ENCODE measurements at regions not wholly inside any gene's neighbourhood (a gene's known extent, or its start where the extent isn't known, plus 50 kb on each side); places are given as distances from the start of the nearest gene placed in this dataset.

DNA sequence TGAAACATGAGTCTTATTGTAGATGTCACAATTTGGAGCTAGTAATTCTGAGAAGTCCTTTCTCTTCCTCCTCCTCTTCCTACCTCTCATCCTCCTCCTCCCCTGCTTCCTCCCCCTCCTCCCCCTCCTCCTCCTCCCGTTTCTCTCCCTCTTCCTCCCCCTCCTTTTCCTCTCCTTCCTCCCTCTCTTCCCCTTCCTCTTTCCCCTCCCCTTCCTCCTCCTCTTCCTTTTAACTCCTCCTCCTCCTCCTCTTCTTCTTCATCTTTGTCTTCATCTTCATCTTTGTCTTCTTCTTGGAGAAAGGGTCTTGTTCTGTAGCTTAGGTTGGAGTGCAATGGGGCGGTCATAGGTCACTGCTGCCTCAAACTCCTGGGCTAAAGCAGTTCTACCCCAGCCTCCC is 161.8 kb downstream of the PCDH7 start:
- no peak overlapping the region for H3K4me3 ChIP-seq (ENCODE audit: control insufficient read depth in 1 of 2, extremely low read depth in 1 of 2, low read length in 1 of 2)
- Mint-ChIP-seq H3K4me3 (no peak overlapping the region), H3K27ac (no peak overlapping the region), H3K27me3 (no peaks in the 10 kb centered on the region), H3K36me3 (no peaks in the 10 kb centered on the region), H3K4me1 (no peaks in the 10 kb centered on the region), H3K9me3 (peaks cover 11 to 23% (median 14%) of the 10 kb centered on the region in 3 donors)
- no peaks in the 10 kb centered on the region for H3K27me3 ChIP-seq (replicated peaks in 1 of 2; ENCODE audit: control insufficient read depth in 2 of 2, extremely low read depth in 1 of 2, insufficient read depth in 2 of 2, low read length in 1 of 2)
- POLR2A ChIA-PET = no interaction called here
- H3K27ac ChIP-seq (ENCODE audit: low read length) = no peak overlapping the region
- CTCF ChIA-PET = no interaction called here
- ATAC-seq (replicated peaks in 1 of 4) (no peak), DNase-seq (no peak)
- no peaks in the 10 kb centered on the region for H3K9me3 ChIP-seq
- WGBS (ENCODE audit: insufficient coverage) = 100% methylated on average over 1 of the region's 2 CpGs
- H3K4me1 ChIP-seq (ENCODE audit: control insufficient read depth in 1 of 2, extremely low read depth in 1 of 2, insufficient read depth in 2 of 2, low read length in 2 of 2) = no peaks in the 10 kb centered on the region
- H3K36me3 ChIP-seq (ENCODE audit: control insufficient read depth in 2 of 2, extremely low read depth in 1 of 2, insufficient read depth in 1 of 2, low read length in 1 of 2) = no peaks in the 10 kb centered on the region

DNA sequence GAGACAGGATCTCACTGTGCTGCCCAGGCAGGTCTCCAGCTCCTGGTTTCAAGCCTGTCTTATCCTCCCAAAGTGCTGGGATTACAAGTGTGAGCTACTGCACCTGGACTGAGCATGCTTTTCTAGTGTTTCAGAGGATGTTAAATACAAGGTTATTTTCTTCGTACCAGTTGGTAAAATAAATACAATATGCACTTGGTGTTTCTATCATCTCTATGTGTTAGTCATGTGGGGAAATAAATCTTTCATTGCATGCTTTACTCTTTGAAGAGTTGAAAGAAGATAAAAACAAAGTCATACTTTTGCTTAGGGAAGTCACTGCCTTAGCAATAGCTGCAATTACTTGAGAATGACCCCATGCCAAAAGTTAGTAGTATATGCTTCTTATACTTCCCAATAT is 162.3 kb downstream of the PCDH7 start:
- no peaks in the 10 kb centered on the region for H3K36me3 Mint-ChIP-seq
- H3K27me3 ChIP-seq (replicated peaks in 1 of 2; ENCODE audit: control insufficient read depth in 2 of 2, extremely low read depth in 1 of 2, insufficient read depth in 2 of 2, low read length in 1 of 2) = no peaks in the 10 kb centered on the region
- no peak for ATAC-seq (replicated peaks in 1 of 4)
- H3K9me3 ChIP-seq = no peaks in the 10 kb centered on the region
- no peaks in the 10 kb centered on the region for H3K36me3 ChIP-seq (ENCODE audit: control insufficient read depth in 2 of 2, extremely low read depth in 1 of 2, insufficient read depth in 1 of 2, low read length in 1 of 2)
- H3K4me1 ChIP-seq (ENCODE audit: control insufficient read depth in 1 of 2, extremely low read depth in 1 of 2, insufficient read depth in 2 of 2, low read length in 2 of 2) = no peaks in the 10 kb centered on the region
- no peak overlapping the region for H3K4me3 Mint-ChIP-seq
- no peak overlapping the region for H3K27ac Mint-ChIP-seq
- no CpG with 5 or more reads among the region's 1 CpG for WGBS (ENCODE audit: insufficient coverage)
- H3K4me3 ChIP-seq (ENCODE audit: control insufficient read depth in 1 of 2, extremely low read depth in 1 of 2, low read length in 1 of 2) = no peak overlapping the region
- H3K4me1 Mint-ChIP-seq = no peaks in the 10 kb centered on the region
- H3K9me3 Mint-ChIP-seq = peaks cover 11 to 23% (median 14%) of the 10 kb centered on the region in 3 donors
- no peak overlapping the region for H3K27ac ChIP-seq (ENCODE audit: low read length)
- POLR2A ChIA-PET = no interaction called here
- H3K27me3 Mint-ChIP-seq = no peaks in the 10 kb centered on the region
- no peak for DNase-seq
- CTCF ChIA-PET = no interaction called here

DNA sequence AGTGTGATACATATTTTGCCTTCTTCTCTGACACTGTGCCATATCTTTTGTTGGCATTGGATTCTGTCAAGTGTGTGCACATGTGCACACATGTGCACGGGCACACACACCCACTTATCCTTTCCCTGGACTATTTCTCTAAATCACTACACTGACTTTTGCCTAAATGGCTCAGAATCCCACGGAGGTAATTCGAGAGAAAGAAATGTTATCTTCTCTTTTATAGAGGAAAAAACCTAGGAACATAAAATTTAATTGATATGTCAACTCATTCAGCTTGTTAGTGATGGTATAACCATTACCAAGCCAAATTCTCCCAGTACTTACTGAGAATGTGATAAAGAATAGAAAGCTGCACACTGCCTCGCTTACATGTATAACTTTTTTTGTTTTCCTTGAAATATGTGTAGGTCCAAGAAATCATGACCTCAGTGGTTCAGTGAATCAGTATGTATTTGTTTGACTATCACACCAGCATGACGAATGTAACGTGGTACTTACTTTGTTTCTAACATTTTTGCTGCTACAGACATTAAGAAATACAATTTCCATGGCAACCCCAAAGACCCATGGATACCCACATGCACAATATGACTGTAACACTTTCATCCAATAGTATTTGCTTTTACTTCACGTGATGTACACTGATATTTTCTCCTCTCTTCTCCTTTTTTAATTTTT is 163.0 kb downstream of the PCDH7 start:
- CTCF ChIA-PET = no interaction called here

DNA sequence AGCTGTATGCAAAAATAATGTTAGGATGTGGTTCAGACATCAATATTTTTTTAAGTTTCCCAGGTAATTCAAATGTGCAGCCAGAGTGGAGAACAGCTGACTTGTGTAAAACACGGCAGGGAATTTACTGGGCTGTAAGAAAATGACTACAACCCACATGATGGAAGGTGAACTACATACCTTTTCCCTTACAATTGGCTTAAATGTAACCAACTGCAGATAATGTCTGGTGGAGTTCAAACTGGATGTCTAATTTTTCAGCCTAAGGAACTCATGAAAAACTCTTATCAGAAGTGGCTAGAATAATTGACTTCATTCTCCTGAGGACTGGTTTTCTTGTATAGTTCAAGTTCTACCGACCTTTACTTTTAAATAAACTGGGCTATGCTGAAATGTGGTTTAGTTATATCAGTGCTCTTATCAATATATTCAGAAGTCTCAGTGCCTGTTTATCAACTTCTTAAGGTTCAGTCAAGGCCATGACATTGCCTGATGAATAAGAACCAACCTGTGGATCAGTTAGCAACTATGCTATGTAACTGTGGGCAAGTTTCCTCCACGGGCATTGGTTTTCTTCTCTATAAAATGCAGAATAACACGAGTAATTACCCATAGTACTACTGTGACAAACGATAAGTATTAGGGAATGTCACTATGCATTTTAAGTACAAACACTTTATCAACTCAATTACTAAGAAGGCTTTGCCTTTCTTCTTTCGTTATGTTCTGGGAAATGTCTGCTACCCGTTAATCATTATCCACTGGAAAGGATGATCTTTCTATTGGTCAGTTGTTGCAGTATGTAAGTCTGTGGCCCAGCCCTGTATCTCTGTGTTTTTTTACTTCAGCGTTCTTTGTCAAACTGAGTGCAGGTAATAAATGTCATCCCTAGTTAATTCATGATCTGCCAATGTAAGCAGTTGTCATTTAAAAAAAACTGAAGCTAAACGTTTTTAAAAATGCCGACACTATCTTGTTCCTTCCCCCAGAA is 181.6 kb downstream of the PCDH7 start:
- H3K4me1 ChIP-seq (ENCODE audit: control insufficient read depth in 1 of 2, extremely low read depth in 1 of 2, insufficient read depth in 2 of 2, low read length in 2 of 2) = no peaks in the 10 kb centered on the region
- CTCF ChIA-PET = no interaction called here

More for the DNA sequence above, 163.0 kb downstream of the PCDH7 start:
- ATAC-seq (replicated peaks in 1 of 4) (no peak), DNase-seq (no peak)
- Histone ChIP-seq H3K4me1 (ENCODE audit: control insufficient read depth in 1 of 2, extremely low read depth in 1 of 2, insufficient read depth in 2 of 2, low read length in 2 of 2) (no peaks in the 10 kb centered on the region), H3K9me3 (no peaks in the 10 kb centered on the region), H3K36me3 (ENCODE audit: control insufficient read depth in 2 of 2, extremely low read depth in 1 of 2, insufficient read depth in 1 of 2, low read length in 1 of 2) (no peaks in the 10 kb centered on the region), H3K27ac (ENCODE audit: low read length) (no peak overlapping the region), H3K27me3 (replicated peaks in 1 of 2; ENCODE audit: control insufficient read depth in 2 of 2, extremely low read depth in 1 of 2, insufficient read depth in 2 of 2, low read length in 1 of 2) (no peaks in the 10 kb centered on the region), H3K4me3 (ENCODE audit: control insufficient read depth in 1 of 2, extremely low read depth in 1 of 2, low read length in 1 of 2) (no peak overlapping the region)
- no peak overlapping the region for H3K27ac Mint-ChIP-seq
- H3K4me3 Mint-ChIP-seq = no peak overlapping the region
- WGBS (ENCODE audit: insufficient coverage) = no CpG with 5 or more reads among the region's 7 CpGs
- H3K9me3 Mint-ChIP-seq = peaks cover 11 to 17% (median 14%) of the 10 kb centered on the region in 3 donors
- no peaks in the 10 kb centered on the region for H3K27me3 Mint-ChIP-seq
- POLR2A ChIA-PET = no interaction called here
- no peaks in the 10 kb centered on the region for H3K36me3 Mint-ChIP-seq
- H3K4me1 Mint-ChIP-seq = no peaks in the 10 kb centered on the region

DNA sequence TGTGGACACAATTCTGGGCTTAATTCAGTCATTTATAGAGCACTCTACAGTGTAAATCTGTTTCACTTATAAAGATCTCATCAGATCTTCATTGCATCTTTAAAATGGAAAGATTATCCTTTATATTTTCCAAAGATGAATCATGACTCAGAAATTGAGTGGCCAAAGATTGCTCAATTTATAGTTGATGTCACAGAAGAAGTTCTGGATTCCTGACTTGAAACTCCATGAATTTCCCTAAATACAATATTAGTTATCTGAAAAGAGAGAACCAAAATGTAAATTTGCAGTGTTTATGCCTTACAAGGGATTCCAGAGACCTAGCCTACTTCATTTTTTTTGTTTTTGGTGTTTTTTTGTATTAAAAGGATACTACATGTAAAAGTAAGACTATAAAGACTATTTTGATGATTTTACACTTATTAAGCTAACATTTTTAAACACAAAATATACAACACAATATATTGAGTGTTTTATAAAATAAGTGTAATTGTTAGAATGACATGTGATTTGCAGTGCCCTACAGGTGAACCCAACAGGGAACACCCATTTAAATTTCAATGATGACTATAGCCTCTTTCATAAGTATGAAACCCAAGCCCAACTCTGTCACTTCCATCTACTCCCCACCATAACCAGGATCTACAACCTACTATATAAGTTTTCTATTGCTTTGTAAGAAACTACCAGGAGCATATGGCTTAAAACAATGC is 183.5 kb downstream of the PCDH7 start:
- Histone ChIP-seq H3K4me1 (ENCODE audit: control insufficient read depth in 1 of 2, extremely low read depth in 1 of 2, insufficient read depth in 2 of 2, low read length in 2 of 2) (no peaks in the 10 kb centered on the region), H3K27me3 (replicated peaks in 1 of 2; ENCODE audit: control insufficient read depth in 2 of 2, extremely low read depth in 1 of 2, insufficient read depth in 2 of 2, low read length in 1 of 2) (no peaks in the 10 kb centered on the region), H3K36me3 (ENCODE audit: control insufficient read depth in 2 of 2, extremely low read depth in 1 of 2, insufficient read depth in 1 of 2, low read length in 1 of 2) (no peaks in the 10 kb centered on the region), H3K9me3 (no peaks in the 10 kb centered on the region), H3K4me3 (ENCODE audit: control insufficient read depth in 1 of 2, extremely low read depth in 1 of 2, low read length in 1 of 2) (no peak overlapping the region), H3K27ac (ENCODE audit: low read length) (no peak overlapping the region)
- Mint-ChIP-seq H3K9me3 (peaks cover 12 to 19% (median 13%) of the 10 kb centered on the region in 3 donors), H3K27me3 (no peaks in the 10 kb centered on the region), H3K4me3 (no peak overlapping the region), H3K4me1 (no peaks in the 10 kb centered on the region), H3K27ac (no peak overlapping the region), H3K36me3 (no peaks in the 10 kb centered on the region)
- ChIA-PET CTCF (no interaction called here), POLR2A (no interaction called here)
- ATAC-seq (replicated peaks in 1 of 4) (no peak), DNase-seq (no peak)

More for the DNA sequence above, 181.6 kb downstream of the PCDH7 start:
- peaks cover 10 to 13% (median 11%) of the 10 kb centered on the region in 3 donors for H3K9me3 Mint-ChIP-seq
- Histone ChIP-seq H3K4me3 (ENCODE audit: control insufficient read depth in 1 of 2, extremely low read depth in 1 of 2, low read length in 1 of 2) (no peak overlapping the region), H3K27me3 (replicated peaks in 1 of 2; ENCODE audit: control insufficient read depth in 2 of 2, extremely low read depth in 1 of 2, insufficient read depth in 2 of 2, low read length in 1 of 2) (no peaks in the 10 kb centered on the region), H3K9me3 (no peaks in the 10 kb centered on the region), H3K27ac (ENCODE audit: low read length) (no peak overlapping the region), H3K36me3 (ENCODE audit: control insufficient read depth in 2 of 2, extremely low read depth in 1 of 2, insufficient read depth in 1 of 2, low read length in 1 of 2) (no peaks in the 10 kb centered on the region)
- no peak for DNase-seq
- no peaks in the 10 kb centered on the region for H3K4me1 Mint-ChIP-seq
- H3K4me3 Mint-ChIP-seq = no peak overlapping the region
- ATAC-seq (replicated peaks in 1 of 4) = no peak
- no peaks in the 10 kb centered on the region for H3K36me3 Mint-ChIP-seq
- POLR2A ChIA-PET = no interaction called here
- H3K27ac Mint-ChIP-seq = no peak overlapping the region
- WGBS (ENCODE audit: insufficient coverage) = 89% methylated on average over 1 of the region's 10 CpGs
- no peaks in the 10 kb centered on the region for H3K27me3 Mint-ChIP-seq

DNA sequence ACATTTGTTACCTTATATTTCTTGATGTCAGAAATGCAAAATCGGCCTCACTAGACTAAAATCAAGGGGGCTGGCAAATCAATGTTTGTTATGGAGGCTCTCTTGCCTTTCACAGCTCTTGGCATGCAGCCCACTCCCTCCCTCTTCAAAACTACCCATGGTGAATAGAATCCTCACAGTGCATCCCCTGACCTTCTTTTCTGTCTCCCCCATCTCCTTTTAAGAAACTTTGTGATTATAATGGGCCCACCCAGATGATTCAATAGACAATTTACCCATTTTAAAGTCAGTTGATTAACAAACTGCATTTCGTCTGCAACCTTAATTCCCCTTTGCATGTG is 184.0 kb downstream of the PCDH7 start:
- H3K27me3 ChIP-seq (replicated peaks in 1 of 2; ENCODE audit: control insufficient read depth in 2 of 2, extremely low read depth in 1 of 2, insufficient read depth in 2 of 2, low read length in 1 of 2) = no peaks in the 10 kb centered on the region
- H3K4me3 ChIP-seq (ENCODE audit: control insufficient read depth in 1 of 2, extremely low read depth in 1 of 2, low read length in 1 of 2) = no peak overlapping the region
- H3K27ac ChIP-seq (ENCODE audit: low read length) = no peak overlapping the region
- Mint-ChIP-seq H3K27me3 (no peaks in the 10 kb centered on the region), H3K27ac (no peak overlapping the region), H3K4me3 (no peak overlapping the region), H3K36me3 (no peaks in the 10 kb centered on the region), H3K4me1 (no peaks in the 10 kb centered on the region), H3K9me3 (peaks cover 13 to 24% (median 15%) of the 10 kb centered on the region in 3 donors)
- ChIA-PET CTCF (no interaction called here), POLR2A (no interaction called here)
- ATAC-seq (replicated peaks in 1 of 4) = no peak
- no peak for DNase-seq
- H3K4me1 ChIP-seq (ENCODE audit: control insufficient read depth in 1 of 2, extremely low read depth in 1 of 2, insufficient read depth in 2 of 2, low read length in 2 of 2) = no peaks in the 10 kb centered on the region
- 67% methylated on average over 2 of the region's 2 CpGs for WGBS (ENCODE audit: insufficient coverage)
- no peaks in the 10 kb centered on the region for H3K9me3 ChIP-seq
- H3K36me3 ChIP-seq (ENCODE audit: control insufficient read depth in 2 of 2, extremely low read depth in 1 of 2, insufficient read depth in 1 of 2, low read length in 1 of 2) = no peaks in the 10 kb centered on the region
